ENCODE measurements at regions not wholly inside any gene's neighbourhood (a gene's known extent, or its start where the extent isn't known, plus 50 kb on each side); places are given as distances from the start of the nearest gene placed in this dataset.

DNA sequence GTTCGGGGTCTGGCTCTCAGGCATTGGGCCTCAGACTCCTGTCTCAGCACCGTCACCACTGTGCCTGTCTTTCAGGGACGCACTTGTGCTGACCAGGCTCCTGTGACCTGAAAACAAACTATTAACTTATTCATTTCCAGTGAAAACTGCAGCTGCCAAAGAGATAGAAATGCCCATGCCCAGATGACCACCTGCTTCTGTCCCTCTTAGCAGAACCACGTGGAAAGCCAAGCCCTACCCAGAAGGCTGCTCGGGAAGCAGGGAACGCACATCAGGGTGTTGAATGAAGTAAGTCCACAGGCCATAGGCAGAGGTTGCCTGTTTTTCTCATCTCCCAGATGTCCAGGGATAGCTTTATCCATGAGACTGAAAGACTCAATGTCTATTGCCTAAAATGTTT is 219.3 kb downstream of the EBLN2 start:
- TF ChIP-seq, protein P1, sequence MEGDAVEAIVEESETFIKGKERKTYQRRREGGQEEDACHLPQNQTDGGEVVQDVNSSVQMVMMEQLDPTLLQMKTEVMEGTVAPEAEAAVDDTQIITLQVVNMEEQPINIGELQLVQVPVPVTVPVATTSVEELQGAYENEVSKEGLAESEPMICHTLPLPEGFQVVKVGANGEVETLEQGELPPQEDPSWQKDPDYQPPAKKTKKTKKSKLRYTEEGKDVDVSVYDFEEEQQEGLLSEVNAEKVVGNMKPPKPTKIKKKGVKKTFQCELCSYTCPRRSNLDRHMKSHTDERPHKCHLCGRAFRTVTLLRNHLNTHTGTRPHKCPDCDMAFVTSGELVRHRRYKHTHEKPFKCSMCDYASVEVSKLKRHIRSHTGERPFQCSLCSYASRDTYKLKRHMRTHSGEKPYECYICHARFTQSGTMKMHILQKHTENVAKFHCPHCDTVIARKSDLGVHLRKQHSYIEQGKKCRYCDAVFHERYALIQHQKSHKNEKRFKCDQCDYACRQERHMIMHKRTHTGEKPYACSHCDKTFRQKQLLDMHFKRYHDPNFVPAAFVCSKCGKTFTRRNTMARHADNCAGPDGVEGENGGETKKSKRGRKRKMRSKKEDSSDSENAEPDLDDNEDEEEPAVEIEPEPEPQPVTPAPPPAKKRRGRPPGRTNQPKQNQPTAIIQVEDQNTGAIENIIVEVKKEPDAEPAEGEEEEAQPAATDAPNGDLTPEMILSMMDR (IDR thresholded peaks at IDR 0.05): no peak
- TF ChIP-seq POLR2A (IDR thresholded peaks at IDR 0.05): no peak
- TF ChIP-seq EP300 (IDR thresholded peaks at IDR 0.05): no peak

All from ovary (tissue), 3 donors.